ENCODE measurements at regions not wholly inside any gene's neighbourhood (a gene's known extent, or its start where the extent isn't known, plus 50 kb on each side); places are given as distances from the start of the nearest gene placed in this dataset.

- TF ChIP-seq BRCA1 (IDR thresholded peaks at IDR 0.05; ENCODE audit: low read depth, low read length) = no peak
These were observed 220.3 kb upstream of the GAS1 start (continued) for GRCh38 chr9:87167582-87167981.

- H3K27ac ChIP-seq (ENCODE audit: low read depth, low read length) = no peak overlapping the region
- H3K9ac ChIP-seq (replicated peaks in 1 of 4; ENCODE audit: extremely low read depth in 1 of 4, low read depth in 3 of 4, low read length in 3 of 4) = no peak overlapping the region
- no peak for DNase-seq (ENCODE audit: low read depth in 1 of 2, low spot score in 2 of 2)
- H3K18ac ChIP-seq (ENCODE audit: extremely low read depth, low read length) = no peak overlapping the region
- no peak overlapping the region for H2AFZ ChIP-seq (ENCODE audit: low read length)
- H3K4me1 ChIP-seq (replicated peaks in 1 of 4; ENCODE audit: control insufficient read depth in 3 of 4, insufficient read depth in 4 of 4, low read length in 3 of 4) = no peaks in the 10 kb centered on the region
- H2BK120ac ChIP-seq (replicated peaks; ENCODE audit: low read depth, low read length) = no peak overlapping the region
- CTCF ChIA-PET (ENCODE audit: partially characterized antibody) = interaction anchor here (3.5 kb wide), 1 partner anchor 10 kb away, joined by 11 read pairs; no protein-coding TSS in a partner anchor
- no peak overlapping the region for H4K8ac ChIP-seq (ENCODE audit: extremely low read depth, insufficient read depth, low read length)
- H3K9me3 ChIP-seq (ENCODE audit: insufficient read depth in 2 of 2, low read depth in 1 of 2, low read length in 1 of 2) = no peaks in the 10 kb centered on the region
- H4K20me1 ChIP-seq (replicated peaks in 1 of 2; ENCODE audit: control insufficient read depth in 1 of 2, insufficient read depth in 2 of 2, low read length in 2 of 2) = no peaks in the 10 kb centered on the region
- H2BK15ac ChIP-seq (ENCODE audit: low read length) = no peak overlapping the region
- H3K23ac ChIP-seq (ENCODE audit: insufficient read length) = no peak overlapping the region
- no peak overlapping the region for H3K14ac ChIP-seq (ENCODE audit: insufficient read length)
- H2BK12ac ChIP-seq (ENCODE audit: low read depth, low read length) = no peak overlapping the region
- no peak overlapping the region for H2BK20ac ChIP-seq (ENCODE audit: low read length)
- H3K4me2 ChIP-seq (ENCODE audit: insufficient read depth in 1 of 2, low read depth in 2 of 2, low read length in 2 of 2) = no peak overlapping the region
- no peak overlapping the region for H2AK5ac ChIP-seq (ENCODE audit: low read depth, low read length)
- no peak overlapping the region for H4K91ac ChIP-seq (replicated peaks; ENCODE audit: insufficient read length, low read length)
- H3K79me1 ChIP-seq (ENCODE audit: low read depth, low read length) = no peaks in the 10 kb centered on the region
- H3K23me2 ChIP-seq (ENCODE audit: low read depth, low read length) = no peaks in the 10 kb centered on the region
- POLR2A ChIA-PET (ENCODE audit: partially characterized antibody) = interaction anchor here (0.5 kb wide), 1 partner anchor 35 kb away, joined by 3 read pairs; no protein-coding TSS in a partner anchor
- no peak overlapping the region for H2BK5ac ChIP-seq (ENCODE audit: low read depth, low read length)
- no peaks in the 10 kb centered on the region for H3K36me3 ChIP-seq (ENCODE audit: control insufficient read depth in 2 of 4, insufficient read depth in 4 of 4, low read length in 3 of 4)
- H3K79me2 ChIP-seq (ENCODE audit: control insufficient read depth in 1 of 2, insufficient read depth in 2 of 2, low read length in 2 of 2) = no peaks in the 10 kb centered on the region
- no peak overlapping the region for H4K5ac ChIP-seq (ENCODE audit: insufficient read length, low read depth, low read length)
- FAIRE-seq = no peak
- no peak overlapping the region for H3K4me3 ChIP-seq (ENCODE audit: extremely low read depth in 1 of 4, insufficient read depth in 2 of 4, low read depth in 3 of 4, low read length in 4 of 4)
- no peak overlapping the region for H3K4ac ChIP-seq (replicated peaks; ENCODE audit: insufficient read length, low read depth, low read length)
- H3K27me3 ChIP-seq (replicated peaks in 1 of 4; ENCODE audit: control insufficient read depth in 3 of 4, extremely low read depth in 1 of 4, insufficient read depth in 3 of 4, low read length in 3 of 4) = no peaks in the 10 kb centered on the region
- no peak overlapping the region for H3K56ac ChIP-seq (replicated peaks; ENCODE audit: insufficient read length, low read depth, low read length)
- TF ChIP-seq SIRT6 (IDR thresholded peaks at IDR 0.05; ENCODE audit: low read length) (no peak), TAF1 (IDR thresholded peaks at IDR 0.05; ENCODE audit: low read depth, low read length) (no peak), HDAC6 (IDR thresholded peaks at IDR 0.05; ENCODE audit: low read depth, low read length) (no peak), KDM5A (IDR thresholded peaks at IDR 0.05; ENCODE audit: low read length) (no peak), USF2 (IDR thresholded peaks at IDR 0.05; ENCODE audit: low read length) (no peak), JUN (IDR thresholded peaks at IDR 0.05; ENCODE audit: low read depth, low read length) (no peak), TAF7 (optimal IDR thresholded peaks at IDR 0.05; ENCODE audit: borderline replicate concordance, low read depth, low read length) (no peak), ATF2 (IDR thresholded peaks at IDR 0.05; ENCODE audit: low read length) (no peak), SP2 (IDR thresholded peaks at IDR 0.05; ENCODE audit: low read length) (no peak), BRCA1 (IDR thresholded peaks at IDR 0.05; ENCODE audit: low read depth, low read length) (no peak), SRF (IDR thresholded peaks at IDR 0.05; ENCODE audit: low read depth, low read length) (no peak), KDM1A (IDR thresholded peaks at IDR 0.05; ENCODE audit: borderline replicate concordance, low read length) (no peak)
These were observed 231.0 kb upstream of the GAS1 start for GRCh38 chr9:87178302-87178701.
